ENCODE measurements at regions not wholly inside any gene's neighbourhood (a gene's known extent, or its start where the extent isn't known, plus 50 kb on each side); places are given as distances from the start of the nearest gene placed in this dataset.
"Not testable (repeated sequence)": the region's sequence is repeated elsewhere in the genome, so short reads cannot be mapped to it uniquely, and the experiment has no call there.

DNA sequence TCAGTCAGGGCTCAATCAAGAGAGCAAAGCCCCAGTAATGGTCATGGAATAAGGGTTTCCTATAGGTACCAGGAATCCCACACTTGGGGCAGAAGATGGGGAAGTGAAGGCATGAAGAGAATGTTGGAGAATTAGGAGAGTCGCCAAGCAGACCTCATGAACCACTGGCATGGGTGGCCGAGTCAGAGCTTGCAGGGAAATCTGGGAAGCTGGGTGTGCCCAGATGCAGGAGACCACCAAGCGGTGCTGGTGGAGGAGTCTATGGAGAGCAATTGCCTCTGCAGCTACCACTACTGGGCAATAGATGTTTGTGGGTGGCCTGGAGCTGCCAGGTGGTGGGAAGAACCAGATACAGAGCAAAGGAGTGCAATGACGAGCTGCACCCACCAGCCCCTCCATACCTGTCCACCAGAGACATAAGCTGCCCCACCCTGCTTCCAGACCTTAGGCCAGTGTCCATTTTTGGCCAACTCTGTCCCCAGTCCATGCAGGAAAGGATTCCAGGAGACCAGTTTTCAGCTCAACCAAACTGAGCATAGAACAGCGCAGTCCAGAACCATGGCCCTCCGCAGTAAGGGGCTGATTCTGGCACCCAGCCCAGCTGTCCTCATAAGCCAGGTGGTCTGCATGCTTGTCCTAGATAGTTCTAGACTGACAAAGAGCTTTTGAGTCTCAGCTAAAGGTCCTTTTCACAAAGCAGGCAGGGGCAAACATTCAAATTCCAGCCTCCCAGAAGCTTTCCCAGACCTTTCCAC is 323.9 kb downstream of the GADD45G start:
- no peak for DNase-seq

DNA sequence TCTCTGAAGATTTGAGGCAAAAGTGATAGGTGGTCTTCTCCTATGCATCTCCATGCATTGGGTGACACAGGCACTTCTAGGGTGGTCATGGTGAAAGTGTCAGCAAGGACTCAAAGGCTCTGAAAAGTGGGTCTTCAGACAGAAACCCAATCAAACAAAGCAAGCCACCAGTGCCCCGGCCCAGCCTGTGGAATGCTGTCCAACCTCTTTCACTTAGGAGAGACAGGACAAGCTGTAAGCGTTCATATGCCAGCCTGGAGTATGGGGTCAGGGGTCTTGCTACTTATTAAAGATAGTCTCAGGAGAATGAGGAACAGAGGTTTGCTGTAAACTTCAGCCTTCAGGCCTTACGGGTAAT is 324.5 kb downstream of the GADD45G start:
- DNase-seq, result no peak

DNA sequence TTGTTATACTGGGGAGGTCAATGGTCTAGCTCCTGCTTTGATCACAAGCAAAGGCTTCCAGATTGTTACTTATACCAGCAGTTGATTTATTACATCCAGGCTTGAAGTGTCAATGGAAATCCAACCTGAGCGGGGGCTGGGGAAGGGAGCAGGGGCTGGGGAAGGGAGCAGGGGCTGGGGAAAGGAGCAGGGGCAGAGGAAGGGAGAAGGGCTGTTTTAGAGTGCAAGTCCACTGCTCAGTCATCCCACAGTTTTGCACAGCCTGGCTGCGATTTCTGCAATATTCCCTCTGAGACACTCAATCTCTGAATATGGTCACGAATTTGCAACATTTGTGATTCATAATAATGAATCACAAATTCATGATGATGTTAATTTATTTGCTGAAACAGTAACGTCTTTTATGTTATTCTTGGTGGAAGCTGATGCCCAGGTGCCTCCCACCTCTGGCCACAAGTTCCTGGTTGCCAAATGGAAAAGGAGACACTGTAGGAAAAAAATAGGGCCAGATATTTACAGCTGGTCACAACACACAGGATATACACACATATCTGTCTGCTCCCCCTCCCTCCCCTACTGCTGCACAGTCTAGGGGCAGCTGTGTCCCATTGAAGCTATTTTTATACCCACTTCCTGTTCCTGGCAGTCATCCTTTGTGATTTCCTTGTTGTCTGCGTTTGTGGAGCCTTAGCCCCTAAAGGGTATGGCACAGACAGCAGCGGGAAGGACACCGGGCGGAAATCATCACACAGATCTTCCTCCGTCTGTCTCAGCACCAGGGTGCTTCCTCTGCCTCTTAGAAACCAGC is 325.1 kb downstream of the GADD45G start:
- DNase-seq, result no peak

DNA sequence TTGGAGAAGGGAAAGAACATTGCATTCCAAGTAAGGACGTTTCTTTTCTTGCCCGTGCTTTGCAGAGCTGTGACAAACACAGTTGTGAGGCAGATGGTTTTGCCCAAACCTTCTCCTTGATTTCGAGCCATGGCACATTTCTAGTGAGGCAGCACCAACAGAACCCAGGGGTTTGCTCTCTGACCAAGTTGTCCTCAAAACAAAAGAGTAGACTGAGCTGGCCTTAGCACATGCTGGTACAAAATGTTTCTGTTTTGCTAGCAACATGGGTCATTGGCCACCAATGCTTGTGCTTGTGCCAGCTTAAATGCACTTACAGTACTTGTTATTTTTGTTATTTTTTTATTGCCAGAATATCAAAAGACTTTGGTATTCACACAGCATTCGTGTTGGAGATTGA is 328.8 kb downstream of the GADD45G start:
- DNase-seq, result no peak

DNA sequence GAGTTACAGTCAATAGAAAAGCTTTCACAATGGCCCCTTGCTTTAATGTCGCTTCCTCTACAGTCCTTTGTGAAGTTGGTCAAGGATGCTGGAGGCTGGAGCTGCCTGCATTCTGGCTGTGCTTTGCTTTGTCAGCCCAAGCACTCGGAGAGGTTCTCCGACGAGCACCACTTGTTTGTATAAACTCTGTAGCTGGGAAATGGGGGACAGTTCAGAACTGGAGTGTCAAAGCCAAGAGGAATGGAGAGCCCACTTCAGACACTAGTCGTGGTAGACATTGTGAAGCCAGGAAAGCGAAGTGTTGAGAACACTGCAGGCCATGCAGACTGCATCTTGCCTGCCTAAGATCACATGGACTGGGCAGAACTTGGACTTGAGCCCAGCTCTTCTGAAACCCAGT is 330.3 kb downstream of the GADD45G start:
- DNase-seq, result no peak

DNA sequence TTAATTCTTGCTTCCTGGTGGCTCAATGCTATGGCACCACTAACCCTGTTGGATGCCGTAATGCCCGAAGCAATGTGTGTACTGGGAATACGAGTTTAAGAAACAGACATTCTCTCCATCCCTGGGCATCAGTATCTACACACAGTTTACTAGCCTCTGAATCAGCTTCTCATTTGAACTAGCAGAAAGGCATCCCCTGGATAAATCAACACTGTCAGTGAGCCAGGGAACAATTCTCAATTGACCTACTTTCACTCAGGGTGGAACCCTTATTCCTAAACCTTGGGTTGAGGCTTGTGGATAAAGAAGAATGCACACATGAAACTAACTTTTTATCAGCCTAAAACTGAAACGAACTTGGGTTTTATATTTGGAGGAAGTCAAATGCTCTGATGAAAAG is 331.0 kb downstream of the GADD45G start:
- no peak for DNase-seq

DNA sequence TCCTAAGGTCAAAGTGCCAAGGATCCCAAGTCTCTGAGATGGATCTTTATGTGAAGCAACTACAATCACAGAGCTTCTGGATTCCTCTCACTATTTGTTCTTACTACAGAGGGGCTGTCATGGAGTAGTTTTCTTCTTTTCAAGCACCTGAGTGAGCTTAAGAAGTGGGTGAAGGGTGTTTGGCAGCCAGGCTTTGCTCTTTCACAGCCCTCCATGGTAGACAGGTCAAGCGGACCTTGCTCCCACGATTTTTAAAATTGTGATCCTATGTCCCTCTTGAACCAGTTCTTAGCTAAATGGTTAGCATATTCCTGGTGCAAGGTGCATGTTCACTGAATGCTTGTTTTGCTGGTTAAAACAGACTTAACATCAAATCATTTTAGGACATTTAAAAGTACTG is 332.2 kb downstream of the GADD45G start:
- DNase-seq, result no peak

DNA sequence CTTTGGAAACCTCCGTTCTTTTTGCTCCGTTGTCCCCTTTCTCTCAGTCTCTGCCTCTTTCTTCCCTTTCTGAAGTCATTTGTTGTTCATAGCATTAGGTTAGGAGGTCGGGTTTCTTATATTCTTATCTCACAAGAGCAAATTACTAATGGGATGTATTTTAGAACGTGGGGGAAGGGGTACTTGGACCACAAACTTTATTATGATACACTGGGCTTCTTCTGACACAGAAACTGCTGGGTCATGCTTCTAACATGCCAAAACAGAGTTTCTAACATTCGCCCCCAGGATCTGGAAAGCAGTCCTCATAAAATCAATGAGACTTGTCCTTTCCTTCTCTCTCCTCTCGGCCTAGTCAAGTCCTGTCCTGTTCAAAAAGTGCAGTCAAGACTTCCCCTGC is 334.4 kb downstream of the GADD45G start:
- no peak for DNase-seq

DNA sequence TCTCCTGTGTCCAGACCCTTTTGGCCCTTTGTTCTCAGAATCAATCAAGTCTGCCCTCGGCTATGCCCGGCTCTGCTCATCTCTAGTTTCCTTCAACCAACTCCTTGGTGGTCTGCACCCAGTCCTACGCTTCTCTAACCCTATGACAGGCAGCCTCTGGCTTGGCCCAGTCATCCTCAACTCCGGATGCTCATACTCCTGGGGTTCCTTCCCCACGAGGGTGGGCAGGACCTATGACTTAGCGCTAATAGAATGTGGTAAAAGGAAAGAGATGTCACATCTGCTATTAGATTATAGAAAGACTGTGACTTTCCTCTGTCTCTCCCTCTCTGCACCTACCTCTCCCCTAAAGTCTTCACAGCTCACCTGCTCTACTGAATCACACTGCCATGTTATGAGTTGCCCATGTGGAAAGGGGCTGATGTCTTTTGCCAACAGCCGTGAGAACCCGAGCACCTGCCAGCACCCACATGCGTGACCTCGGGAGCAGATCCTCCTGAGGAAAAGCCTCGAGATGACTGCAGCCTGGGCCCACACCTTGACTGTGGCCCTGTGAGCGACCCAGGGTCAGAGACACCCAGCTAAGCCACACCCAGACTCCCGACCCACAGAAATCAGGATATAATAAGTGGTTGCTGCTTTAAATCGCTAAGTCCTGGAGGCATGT is 334.9 kb downstream of the GADD45G start:
- no peak for DNase-seq

DNA sequence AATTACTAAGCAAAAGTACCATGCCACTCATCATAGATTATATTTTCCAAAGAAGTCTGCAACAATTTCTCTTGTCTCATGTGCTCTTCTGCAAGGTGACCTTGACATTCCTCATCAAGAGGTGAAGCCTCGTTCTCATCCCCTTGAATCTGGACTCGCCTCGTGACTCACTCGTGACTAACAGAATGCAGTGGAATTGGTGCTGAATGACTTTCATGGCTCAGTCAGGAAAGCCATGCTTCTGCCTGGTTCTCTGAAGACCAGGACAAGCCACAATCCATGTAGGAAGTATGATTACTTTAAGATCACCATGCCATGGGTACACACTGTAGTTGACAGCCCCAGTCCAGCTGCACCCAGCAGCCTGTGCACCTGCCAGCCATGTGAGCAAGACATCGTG is 335.8 kb downstream of the GADD45G start:
- no peak for DNase-seq

DNA sequence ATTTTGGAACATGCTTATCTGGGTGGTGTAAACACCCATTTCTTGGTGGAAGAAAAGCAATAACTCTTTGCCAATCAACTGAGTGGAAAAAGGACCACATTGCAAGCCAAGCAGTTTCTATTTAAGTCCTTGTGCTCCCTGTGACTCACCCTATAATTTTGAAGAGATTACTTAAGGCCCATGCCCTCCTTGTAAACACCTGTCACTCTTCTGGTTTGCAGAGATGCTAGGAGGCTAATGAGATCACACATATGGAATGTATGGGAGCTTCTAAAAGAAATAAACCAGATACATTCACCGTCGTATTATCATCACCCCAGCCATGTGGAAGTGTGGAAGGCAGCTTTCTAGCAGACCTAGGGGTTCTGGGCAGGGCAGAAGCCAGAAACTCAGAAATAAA is 337.1 kb downstream of the GADD45G start:
- DNase-seq, result no peak

DNA sequence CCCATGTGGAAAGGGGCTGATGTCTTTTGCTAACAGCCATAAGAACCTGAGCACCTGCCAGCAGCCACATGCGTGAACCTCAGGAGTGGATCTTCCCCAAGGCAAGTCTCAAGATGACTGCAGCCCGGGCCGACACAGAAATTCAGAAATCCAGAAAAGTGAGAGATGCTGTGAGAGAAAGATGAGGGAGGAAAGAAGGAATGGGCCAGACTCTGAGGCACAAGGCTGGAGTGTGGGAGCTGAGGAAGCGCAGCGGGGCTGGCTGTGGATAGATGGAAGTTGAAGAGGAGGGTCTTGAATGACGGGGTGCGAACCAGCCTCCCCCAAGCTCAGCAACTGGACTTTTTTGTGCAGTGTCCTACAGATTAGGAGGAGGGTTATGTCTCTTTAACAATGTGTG is 337.8 kb downstream of the GADD45G start:
- DNase-seq, result no peak

DNA sequence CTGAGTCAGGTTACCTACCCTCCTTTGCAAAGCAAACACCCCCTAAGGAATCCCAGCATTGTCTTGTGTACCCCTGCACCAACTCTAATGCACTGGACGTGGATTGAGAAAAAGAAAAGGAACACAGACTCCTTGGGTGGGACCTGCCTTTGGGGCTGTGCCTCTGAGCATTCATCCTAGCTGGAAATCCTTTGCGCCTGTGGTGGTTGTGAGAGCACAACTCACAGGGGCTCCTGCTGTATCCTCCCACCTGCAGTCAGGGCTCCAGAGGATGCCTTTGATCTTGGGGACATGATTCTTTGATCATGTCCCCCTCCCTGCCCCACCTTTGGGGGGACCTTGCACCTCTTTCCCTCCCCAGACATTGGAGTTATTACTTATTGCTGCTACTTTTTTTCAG is 338.5 kb downstream of the GADD45G start:
- DNase-seq, result no peak

DNA sequence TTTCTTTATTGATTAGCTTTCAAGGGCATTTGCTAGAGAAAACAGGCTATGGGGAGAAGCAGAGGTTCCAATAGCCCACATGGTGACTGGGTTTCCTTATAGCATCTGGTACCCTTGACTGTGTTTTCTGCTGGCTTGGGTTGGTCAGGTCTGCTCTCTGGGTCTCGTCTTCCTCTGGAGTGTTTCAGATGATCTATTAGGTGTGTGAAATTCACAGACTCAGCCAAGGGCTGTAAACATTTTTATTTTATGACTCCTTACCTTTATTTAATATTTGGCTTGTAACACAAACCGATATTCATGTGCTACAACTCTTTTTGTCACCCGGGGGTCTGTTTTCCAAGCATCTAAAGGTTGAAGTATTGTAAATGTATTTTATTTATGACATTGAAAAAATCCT is 338.9 kb downstream of the GADD45G start:
- DNase-seq, result no peak

DNA sequence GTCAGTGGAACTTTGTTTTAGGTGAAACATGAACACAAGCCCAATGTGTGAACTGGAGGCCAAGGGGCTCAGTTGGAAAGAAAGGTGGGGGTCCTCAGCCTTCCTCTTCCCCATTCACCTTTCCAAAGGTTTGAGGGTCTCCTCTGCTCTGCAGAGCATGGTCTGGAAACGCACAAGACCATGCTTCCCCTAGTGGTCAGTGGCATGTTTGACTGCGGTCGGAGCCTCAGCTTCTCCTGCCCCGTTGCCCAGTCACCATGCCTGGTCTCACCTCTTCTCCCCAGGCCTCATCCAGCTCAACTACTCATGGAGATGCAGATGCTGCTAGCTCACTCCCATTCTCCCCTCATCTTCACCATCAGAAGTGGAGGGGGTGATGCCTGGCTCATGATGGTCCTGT is 340.3 kb downstream of the GADD45G start:
- no peak for DNase-seq

DNA sequence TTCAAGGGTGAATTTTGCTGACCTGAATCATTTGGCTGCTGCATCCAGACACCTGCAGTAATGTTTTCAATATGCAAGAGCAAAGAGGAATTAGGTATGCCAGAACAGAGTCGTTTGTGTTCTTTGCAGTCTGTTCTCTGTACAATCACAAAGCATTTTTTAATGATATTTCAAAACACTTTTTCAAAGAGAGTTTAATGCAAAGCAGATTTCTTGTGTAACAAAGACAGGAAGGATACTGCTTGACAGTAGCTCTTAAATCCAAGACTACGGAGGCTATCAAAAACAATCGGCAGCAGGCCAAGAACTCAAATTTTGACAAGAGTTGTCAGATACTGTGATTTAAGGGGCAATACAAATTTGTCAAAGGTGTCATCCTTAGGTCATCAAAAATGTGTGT is 341.9 kb downstream of the GADD45G start:
- peak in 1 of 51 donors; percentile 6 for DNase-seq

DNA sequence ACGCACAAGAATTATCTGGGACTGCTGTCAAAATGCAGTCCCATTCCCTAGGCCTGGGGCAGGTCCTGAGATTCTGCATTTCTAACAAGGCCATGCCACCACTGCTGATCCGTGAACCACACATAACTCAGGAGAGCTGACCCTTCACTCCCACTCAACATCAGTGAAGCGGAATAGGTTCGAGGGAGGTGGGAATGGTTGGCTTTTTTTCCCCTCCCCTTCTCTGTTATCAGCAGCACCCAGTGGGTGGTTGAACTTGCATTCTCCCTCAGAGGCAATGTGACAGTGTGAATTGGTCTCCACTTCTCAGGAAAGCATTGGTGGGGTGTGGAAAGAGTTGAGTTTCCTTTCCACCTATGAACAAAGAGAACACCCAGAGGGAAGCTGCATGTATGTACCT is 344.3 kb downstream of the GADD45G start:
- DNase-seq, result no peak

DNA sequence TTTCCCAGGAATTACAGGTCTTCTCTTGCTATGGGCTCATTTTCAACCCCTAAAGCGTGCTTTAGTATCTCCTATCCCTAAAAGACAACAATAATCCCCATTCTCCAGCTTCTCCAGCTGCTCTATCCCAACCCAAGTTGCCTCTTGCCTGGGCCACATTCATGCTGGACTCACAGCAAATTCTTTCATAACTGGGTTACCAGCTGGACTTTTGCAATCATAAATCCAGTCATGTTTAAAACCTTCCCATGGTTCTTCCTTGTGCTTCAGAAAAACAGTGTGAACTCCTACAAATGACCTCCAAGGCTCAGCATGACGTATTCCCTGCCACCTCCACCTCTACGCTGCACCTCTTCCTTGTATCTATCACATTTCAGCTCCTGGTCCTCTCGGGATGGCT is 346.9 kb downstream of the GADD45G start:
- no peak for DNase-seq

DNA sequence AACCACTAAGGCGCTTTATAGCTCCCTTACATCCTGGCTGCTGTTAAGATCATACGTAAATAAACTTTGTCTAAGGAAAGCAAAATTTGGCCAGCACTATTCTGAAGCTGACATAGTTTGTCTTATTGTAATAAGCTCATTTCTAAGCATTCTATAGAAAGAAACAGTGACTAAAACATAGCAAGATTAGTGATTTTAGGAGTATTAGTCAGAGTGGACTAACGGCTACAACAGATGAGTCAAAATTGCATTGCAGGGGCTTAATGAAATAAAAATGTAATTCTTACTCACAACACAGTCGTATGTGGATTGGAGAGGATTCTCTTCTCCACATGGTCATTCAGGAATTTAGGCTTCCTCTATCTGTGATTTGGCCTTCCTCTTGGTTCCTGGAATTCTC is 347.6 kb downstream of the GADD45G start:
- no peak for DNase-seq

DNA sequence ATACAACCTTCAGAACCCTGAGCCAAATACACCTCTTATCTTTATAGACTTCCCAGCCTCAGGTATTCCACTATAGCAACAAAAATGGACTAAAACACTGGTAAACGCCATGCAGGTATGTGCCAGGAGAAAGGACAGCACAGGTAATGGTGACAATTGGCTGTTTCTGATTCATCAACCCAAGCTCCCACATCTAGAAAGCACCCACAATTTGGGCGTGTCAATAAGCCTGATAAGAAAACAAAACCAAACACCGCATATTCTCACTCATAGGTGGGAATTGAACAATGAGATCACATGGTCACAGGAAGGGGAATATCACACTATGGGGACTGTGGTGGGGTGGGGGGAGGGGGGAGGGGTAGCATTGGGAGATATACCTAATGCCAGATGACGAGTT is 348.5 kb downstream of the GADD45G start:
- not testable (repeated sequence) for DNase-seq

DNA sequence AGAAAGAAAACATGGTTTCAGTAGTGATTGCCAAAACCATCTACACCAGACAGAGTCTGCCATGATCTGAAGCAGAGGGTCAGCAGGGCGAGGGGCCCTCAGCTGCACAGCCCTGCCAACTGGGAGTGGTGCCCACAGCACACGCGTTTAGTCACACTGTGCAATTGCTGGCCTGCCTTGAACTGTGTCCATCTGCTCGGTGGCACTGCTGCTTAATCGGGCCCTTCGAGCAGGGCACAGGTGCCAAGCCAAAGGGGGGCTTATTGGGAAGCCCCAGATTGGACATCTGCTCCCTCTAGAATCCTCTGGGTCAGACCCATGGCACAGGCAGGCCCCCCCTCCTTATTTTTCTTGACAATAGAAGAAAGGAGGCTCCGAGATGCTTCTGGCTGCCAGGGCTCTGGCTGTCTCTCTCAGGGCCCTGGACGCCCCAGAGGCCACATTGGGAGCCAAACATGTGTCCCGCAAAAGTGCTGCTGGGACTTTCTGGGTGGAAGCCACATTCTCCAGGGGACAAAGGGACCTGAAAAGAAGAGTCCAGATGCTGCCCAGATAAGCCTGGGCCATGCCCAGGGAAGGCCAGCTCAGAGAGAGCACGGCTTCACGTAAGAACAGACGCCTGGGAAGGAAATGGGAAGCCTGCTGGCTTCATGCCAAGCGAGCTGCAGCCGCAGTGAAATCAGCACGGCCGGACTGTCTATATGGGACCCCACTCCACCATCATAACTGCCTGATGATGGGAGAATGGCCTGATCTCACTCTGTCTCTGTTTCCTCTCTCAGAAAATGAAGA is 349.2 kb downstream of the GADD45G start:
- DNase-seq, result no peak

DNA sequence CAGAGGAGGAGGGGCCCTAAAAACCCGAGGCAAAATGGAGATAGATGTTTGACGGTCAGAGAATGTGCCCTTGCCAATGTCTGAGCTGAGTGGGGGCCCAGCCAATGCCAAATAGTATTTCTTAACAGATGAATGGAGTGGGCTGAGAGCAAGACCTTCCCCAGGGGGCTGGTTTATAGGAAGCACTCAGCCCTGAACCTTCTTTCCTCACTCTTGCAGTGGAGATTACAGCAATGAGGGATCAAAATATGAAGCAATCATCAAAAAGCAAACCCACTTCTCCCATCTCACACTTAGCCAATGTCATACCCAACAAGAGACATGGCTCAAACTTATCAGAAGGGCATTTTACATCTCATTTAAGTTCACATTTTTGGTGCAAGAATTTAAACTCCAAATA is 350.3 kb downstream of the GADD45G start:
- no peak for DNase-seq

All from hypothalamus (tissue), 51 donors.